Neuronal stem cell (in vitro differentiated cells): ENCODE measurements at regions not wholly inside any gene's neighbourhood (a gene's known extent, or its start where the extent isn't known, plus 50 kb on each side); places are given as distances from the start of the nearest gene placed in this dataset.

Source experiments
- DNase-seq: peaks from one replicate; pipeline ENCODE4 v3.0.0-alpha.2; 2013; ENCODE audit warnings: low spot score
- H2AFZ ChIP-seq: one replicate; pipeline ENCODE4 v1.6.1; 2013; ENCODE audit warnings: mild to moderate bottlenecking, low read length, inconsistent platforms
- H2AK5ac ChIP-seq: 2 replicates; pipeline ENCODE4 v1.6.1; 2013; ENCODE audit warnings: low read depth, mild to moderate bottlenecking, inconsistent platforms, low read length, moderate library complexity, mixed read lengths
- H2BK120ac ChIP-seq: 2 replicates; pipeline ENCODE4 v1.6.1; 2013; ENCODE audit warnings: low read depth, mild to moderate bottlenecking, inconsistent platforms, low read length, moderate library complexity, mixed read lengths
- H2BK12ac ChIP-seq: one replicate; pipeline ENCODE4 v1.6.1; 2013; ENCODE audit warnings: low read length, inconsistent platforms
- H2BK15ac ChIP-seq: 2 replicates; pipeline ENCODE4 v1.6.1; 2013; ENCODE audit warnings: mild to moderate bottlenecking, low read length, inconsistent platforms, mixed read lengths
- H2BK5ac ChIP-seq: one replicate; pipeline ENCODE4 v1.6.1; 2013; ENCODE audit warnings: inconsistent platforms, mild to moderate bottlenecking, low read length, moderate library complexity
- H3K14ac ChIP-seq: one replicate; pipeline ENCODE4 v1.6.1; 2013; ENCODE audit warnings: low read length, inconsistent platforms
- H3K18ac ChIP-seq: 2 replicates; pipeline ENCODE4 v1.6.1; 2013; ENCODE audit warnings: low read length, inconsistent platforms
- H3K23ac ChIP-seq: 2 replicates; pipeline ENCODE4 v1.6.1; 2013; ENCODE audit warnings: low read depth, mild to moderate bottlenecking, mixed read lengths, low read length, inconsistent platforms; ENCODE audit not compliant: poor library complexity
- H3K27ac ChIP-seq: replicated peaks from 3 replicates; pipeline ENCODE4 v1.5.1; 2013; ENCODE audit warnings: low read length, inconsistent platforms
- H3K27me3 ChIP-seq, 3 experiments: 2 replicates each; pipeline ENCODE4 v1.6.1; 2013; ENCODE audit warnings: low read length in 3 of 3, mild to moderate bottlenecking in 2 of 3, inconsistent platforms in 1 of 3, low read depth in 1 of 3, mixed read lengths in 1 of 3, moderate library complexity in 1 of 3; ENCODE audit not compliant: control insufficient read depth in 3 of 3, insufficient read depth in 3 of 3
- H3K36me3 ChIP-seq, 2 donors: replicated peaks in 1 of 2; 2 replicates each; pipeline ENCODE4 v1.6.1; 2013; ENCODE audit warnings: low read length in 2 of 2; ENCODE audit not compliant: control insufficient read depth in 2 of 2, insufficient read depth in 2 of 2
- H3K4ac ChIP-seq: 2 replicates; pipeline ENCODE4 v1.6.1; 2013; ENCODE audit warnings: inconsistent platforms, mild to moderate bottlenecking, low read length, moderate library complexity
- H3K4me1 ChIP-seq, 2 donors: 1 replicate in 1 of 2; 2 replicates in 1 of 2; pipeline ENCODE4 v1.6.1; 2013; ENCODE audit warnings: low read length in 2 of 2, low read depth in 1 of 2; ENCODE audit not compliant: control insufficient read depth in 2 of 2, insufficient read depth in 1 of 2
- H3K4me2 ChIP-seq: one replicate; pipeline ENCODE4 v1.6.1; 2013; ENCODE audit warnings: mild to moderate bottlenecking, low read length, inconsistent platforms; ENCODE audit not compliant: insufficient read depth, poor library complexity, severe bottlenecking
- H3K4me3 ChIP-seq, 2 donors: 2 replicates each; pipeline ENCODE4 v1.5.1; 2013; ENCODE audit warnings: low read length in 2 of 2, mild to moderate bottlenecking in 2 of 2, inconsistent platforms in 1 of 2, moderate library complexity in 1 of 2
- H3K79me1 ChIP-seq: one replicate; pipeline ENCODE4 v1.6.1; 2013; ENCODE audit warnings: low read depth, mild to moderate bottlenecking, inconsistent platforms, low read length, moderate library complexity
- H3K9ac ChIP-seq: one replicate; pipeline ENCODE4 v1.6.1; 2013; ENCODE audit warnings: mild to moderate bottlenecking, low read depth, low read length, inconsistent platforms; ENCODE audit not compliant: poor library complexity
- H3K9me3 ChIP-seq, 2 donors: replicated peaks in 1 of 2; 2 replicates each; pipeline versions ENCODE3 to v1.6.1; 2013; ENCODE audit warnings: low read length in 2 of 2, mild to moderate bottlenecking in 2 of 2, inconsistent platforms in 1 of 2, low read depth in 1 of 2, mixed read lengths in 1 of 2, moderate library complexity in 1 of 2; ENCODE audit not compliant: control insufficient read depth in 2 of 2, insufficient read depth in 1 of 2
- H4K8ac ChIP-seq: one replicate; pipeline ENCODE4 v1.6.1; 2013; ENCODE audit warnings: low read depth, mild to moderate bottlenecking, inconsistent platforms, low read length, moderate library complexity
- H4K91ac ChIP-seq: one replicate; pipeline ENCODE4 v1.6.1; 2013; ENCODE audit warnings: low read length, low read depth, mild to moderate bottlenecking, inconsistent platforms; ENCODE audit not compliant: poor library complexity
- WGBS, 2 donors: extraction: QIAGEN DNeasy Blood & Tissue Kit; methylation state at CpG; one replicate each; pipeline ENCODE4 v1.1.7; 2013; ENCODE audit warnings: missing lambda C conversion rate in 2 of 2, mixed read lengths in 1 of 2; ENCODE audit not compliant: insufficient read length in 2 of 2, insufficient replicate concordance in 1 of 2; ENCODE audit errors: extremely low coverage in 2 of 2; 5-methylcytosine and 5-hydroxymethylcytosine counted together

DNA sequence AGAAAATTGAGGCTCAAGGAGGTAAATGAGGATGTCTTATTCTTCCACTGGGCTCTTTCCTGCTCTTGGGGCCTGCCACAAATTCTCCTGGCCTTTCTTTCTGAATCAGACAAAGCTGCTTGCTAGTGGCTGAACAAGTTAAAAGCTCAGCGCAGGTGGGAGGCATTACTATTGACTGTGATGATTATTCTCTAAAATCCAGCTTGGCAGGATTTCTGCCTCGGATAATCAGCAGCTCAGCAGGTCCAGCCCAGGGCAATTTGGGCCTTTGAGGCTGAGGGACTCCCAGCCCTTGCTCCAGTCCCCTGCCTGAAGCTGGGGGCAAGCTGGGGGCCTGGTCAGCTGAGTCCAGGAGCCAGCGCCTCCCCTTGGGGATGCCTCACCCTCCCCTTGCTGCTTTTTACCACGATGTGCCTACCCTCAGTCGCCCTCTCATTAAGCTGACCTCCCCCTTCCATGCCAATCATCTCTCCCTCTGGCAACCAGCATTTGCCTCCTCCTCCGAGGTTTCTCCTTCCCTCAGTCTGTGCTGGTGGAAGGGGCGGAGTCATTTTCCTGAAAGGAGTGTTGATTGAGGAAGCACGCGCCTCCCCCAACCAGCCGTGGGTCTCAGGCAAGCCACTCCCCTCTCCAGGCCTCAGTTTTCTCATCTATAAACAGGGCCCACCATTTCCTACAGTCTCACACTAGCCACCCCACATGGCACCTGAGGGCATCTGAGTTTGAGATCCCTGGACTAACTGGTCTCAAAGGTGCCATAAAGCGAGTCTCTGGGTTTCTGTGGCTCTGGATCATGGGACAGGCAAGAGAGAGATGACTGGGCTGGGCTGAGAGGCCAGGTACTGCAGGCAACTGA, 60.6 kb upstream of the PRDM11 start:
- no peak overlapping the region for H3K4ac ChIP-seq
- H3K9me3 ChIP-seq, result no peaks in the 10 kb centered on the region
- no peak overlapping the region for H2BK12ac ChIP-seq
- no peak overlapping the region for H2AFZ ChIP-seq
- peak overlapping the region; percentile 44 for H2AK5ac ChIP-seq
- no peak overlapping the region for H3K23ac ChIP-seq
- H3K27ac ChIP-seq, result peak overlapping the region; percentile 78
- H4K91ac ChIP-seq, result no peak overlapping the region
- H3K36me3 ChIP-seq, result no peaks in the 10 kb centered on the region
- no peak overlapping the region for H3K9ac ChIP-seq
- no peaks in the 10 kb centered on the region for H3K79me1 ChIP-seq
- no peak for DNase-seq
- peak overlapping the region; percentile 7 for H2BK5ac ChIP-seq
- H3K4me3 ChIP-seq, result no peak overlapping the region
- H2BK120ac ChIP-seq, result no peak overlapping the region
- H3K4me2 ChIP-seq, result no peak overlapping the region
- no peak overlapping the region for H3K14ac ChIP-seq
- peaks cover 0 to 39% of the 10 kb centered on the region in 2 donors for H3K4me1 ChIP-seq
- no peak overlapping the region for H2BK15ac ChIP-seq
- H3K27me3 ChIP-seq, result peaks cover 0 to 18% (median 0%) of the 10 kb centered on the region in 3 experiments
- no CpG with 5 or more reads among the region's 11 CpGs for WGBS, 2 donors
- peak overlapping the region; percentile 61 for H3K18ac ChIP-seq
- no peak overlapping the region for H4K8ac ChIP-seq

DNA sequence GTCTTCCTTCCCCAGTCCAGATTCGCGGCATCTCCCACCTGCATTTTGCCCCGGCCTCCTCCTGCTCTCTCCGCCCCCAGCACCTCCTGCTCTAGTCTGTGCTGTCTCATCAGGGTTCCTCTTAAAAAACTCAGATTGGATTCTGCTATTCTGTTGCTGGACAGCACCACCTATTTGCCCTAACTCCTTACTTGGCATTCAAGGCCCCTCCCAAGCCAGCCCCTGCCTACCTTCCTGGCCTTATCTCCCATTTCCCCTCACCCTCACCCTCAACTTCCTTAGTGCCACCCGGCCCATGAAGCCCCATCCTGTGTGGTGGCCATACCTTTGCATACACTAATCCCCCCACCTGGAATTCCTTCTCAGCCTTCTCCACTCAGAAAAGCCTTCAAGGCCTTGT, 59.9 kb upstream of the PRDM11 start:
- peaks cover 0 to 18% (median 0%) of the 10 kb centered on the region in 3 experiments for H3K27me3 ChIP-seq
- no peak overlapping the region for H3K4ac ChIP-seq
- peaks cover 0 to 39% of the 10 kb centered on the region in 2 donors for H3K4me1 ChIP-seq
- H3K4me2 ChIP-seq, result no peak overlapping the region
- H3K23ac ChIP-seq, result no peak overlapping the region
- peak overlapping the region; percentile 48 for H2BK12ac ChIP-seq
- WGBS, 2 donors, result no CpG with 5 or more reads among the region's 5 CpGs
- H3K36me3 ChIP-seq, result no peaks in the 10 kb centered on the region
- peak overlapping the region; percentile 7 for H2BK5ac ChIP-seq
- H3K18ac ChIP-seq, result peak overlapping the region; percentile 53
- H2AK5ac ChIP-seq, result peak overlapping the region; percentile 44
- peak overlapping the region; percentile 78 for H3K27ac ChIP-seq
- no peak for DNase-seq
- no peak overlapping the region for H3K14ac ChIP-seq
- H4K8ac ChIP-seq, result no peak overlapping the region
- H2BK120ac ChIP-seq, result no peak overlapping the region
- no peaks in the 10 kb centered on the region for H3K9me3 ChIP-seq
- H3K9ac ChIP-seq, result no peak overlapping the region
- no peak overlapping the region for H4K91ac ChIP-seq
- H2AFZ ChIP-seq, result no peak overlapping the region
- H2BK15ac ChIP-seq, result no peak overlapping the region
- no peaks in the 10 kb centered on the region for H3K79me1 ChIP-seq
- H3K4me3 ChIP-seq, result no peak overlapping the region

DNA sequence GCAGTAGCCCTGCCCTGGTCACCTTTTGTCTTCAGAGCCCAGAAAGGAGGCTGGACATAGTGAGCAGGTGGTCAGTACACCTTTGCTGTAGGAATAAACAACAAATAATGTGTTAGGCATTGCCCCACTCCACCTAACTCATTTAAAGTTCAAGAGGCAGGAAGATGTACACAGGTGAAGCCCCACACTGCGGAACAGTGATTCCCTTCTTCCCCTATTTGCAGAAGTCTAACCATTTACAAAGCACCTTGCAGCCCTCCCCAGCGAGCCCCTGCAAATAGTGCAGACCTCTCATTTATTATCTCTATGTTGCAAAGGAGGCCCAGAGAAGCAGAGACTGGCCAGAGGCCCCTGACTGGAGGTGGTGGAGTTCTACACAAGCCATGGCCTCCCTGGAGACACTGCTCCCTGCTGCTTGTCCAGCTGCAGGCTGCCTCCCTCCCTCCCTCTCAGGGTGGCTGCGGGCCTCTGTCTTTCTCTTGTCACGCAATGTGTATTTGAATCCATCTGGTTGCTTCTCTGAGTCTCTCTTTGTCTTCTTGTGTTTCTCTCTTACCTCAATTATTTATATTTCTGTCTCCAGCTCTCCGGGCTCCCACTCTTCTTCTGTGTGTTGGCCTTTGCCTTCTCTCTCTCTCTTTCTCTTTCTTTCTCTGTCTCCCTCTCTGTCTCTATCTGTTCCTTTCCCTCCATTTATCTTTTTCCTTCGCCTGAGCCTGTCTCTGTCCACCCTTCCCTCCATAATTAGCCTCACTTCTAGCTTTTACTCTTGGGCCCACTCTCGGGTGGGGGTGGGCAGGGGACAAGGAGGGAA, 59.1 kb upstream of the PRDM11 start:
- Histone ChIP-seq H4K8ac (no peak overlapping the region), H3K9me3 (no peaks in the 10 kb centered on the region), H3K9ac (no peak overlapping the region), H3K36me3 (no peaks in the 10 kb centered on the region), H3K4me3 (no peak overlapping the region), H3K4me1 (peaks cover 0 to 43% of the 10 kb centered on the region in 2 donors), H3K18ac (peak overlapping the region; percentile 53), H3K27ac (no peak overlapping the region), H3K27me3 (peaks cover 0 to 18% (median 0%) of the 10 kb centered on the region in 3 experiments), H3K14ac (no peak overlapping the region), H3K79me1 (no peaks in the 10 kb centered on the region), H2AFZ (no peak overlapping the region), H2BK12ac (peak overlapping the region; percentile 48), H2BK15ac (peak overlapping the region; percentile 31), H2AK5ac (peak overlapping the region; percentile 44), H2BK120ac (no peak overlapping the region), H3K23ac (no peak overlapping the region), H3K4ac (no peak overlapping the region), H3K4me2 (no peak overlapping the region), H2BK5ac (peak overlapping the region; percentile 7), H4K91ac (no peak overlapping the region)
- DNase-seq, result no peak
- WGBS, 2 donors, result no CpG with 5 or more reads among the region's 7 CpGs

DNA sequence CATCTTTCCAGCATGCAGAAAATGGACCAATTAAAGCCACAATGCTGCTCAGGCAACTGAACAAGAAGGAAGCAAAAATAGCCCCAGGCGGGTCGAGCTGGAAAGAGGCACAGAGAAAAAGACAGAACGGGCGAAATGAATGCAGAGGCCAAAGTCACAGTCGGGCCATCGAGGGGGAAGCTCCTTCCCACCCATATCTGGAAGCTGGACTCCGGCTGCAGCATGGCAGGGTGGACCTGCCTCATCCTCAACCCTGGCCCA, 58.6 kb upstream of the PRDM11 start:
- Histone ChIP-seq H3K18ac (peak overlapping the region; percentile 61), H3K4me2 (no peak overlapping the region), H3K14ac (no peak overlapping the region), H3K36me3 (no peaks in the 10 kb centered on the region), H2BK120ac (no peak overlapping the region), H3K4me3 (no peak overlapping the region), H2AK5ac (peak overlapping the region; percentile 28), H3K27ac (no peak overlapping the region), H2BK5ac (no peak overlapping the region), H4K8ac (no peak overlapping the region), H3K4ac (no peak overlapping the region), H3K9me3 (no peaks in the 10 kb centered on the region), H2BK12ac (no peak overlapping the region), H3K4me1 (peaks cover 0 to 44% of the 10 kb centered on the region in 2 donors), H3K9ac (no peak overlapping the region), H2BK15ac (peak overlapping the region; percentile 41), H3K23ac (no peak overlapping the region), H3K27me3 (peaks cover 0 to 18% (median 0%) of the 10 kb centered on the region in 3 experiments), H3K79me1 (no peaks in the 10 kb centered on the region), H2AFZ (no peak overlapping the region), H4K91ac (no peak overlapping the region)
- WGBS, 2 donors, result no CpG with 5 or more reads among the region's 7 CpGs
- DNase-seq, result no peak
